ENCODE measurements at regions not wholly inside any gene's neighbourhood (a gene's known extent, or its start where the extent isn't known, plus 50 kb on each side); places are given as distances from the start of the nearest gene placed in this dataset.
"Not testable (repeated sequence)": the region's sequence is repeated elsewhere in the genome, so short reads cannot be mapped to it uniquely, and the experiment has no call there.

DNA sequence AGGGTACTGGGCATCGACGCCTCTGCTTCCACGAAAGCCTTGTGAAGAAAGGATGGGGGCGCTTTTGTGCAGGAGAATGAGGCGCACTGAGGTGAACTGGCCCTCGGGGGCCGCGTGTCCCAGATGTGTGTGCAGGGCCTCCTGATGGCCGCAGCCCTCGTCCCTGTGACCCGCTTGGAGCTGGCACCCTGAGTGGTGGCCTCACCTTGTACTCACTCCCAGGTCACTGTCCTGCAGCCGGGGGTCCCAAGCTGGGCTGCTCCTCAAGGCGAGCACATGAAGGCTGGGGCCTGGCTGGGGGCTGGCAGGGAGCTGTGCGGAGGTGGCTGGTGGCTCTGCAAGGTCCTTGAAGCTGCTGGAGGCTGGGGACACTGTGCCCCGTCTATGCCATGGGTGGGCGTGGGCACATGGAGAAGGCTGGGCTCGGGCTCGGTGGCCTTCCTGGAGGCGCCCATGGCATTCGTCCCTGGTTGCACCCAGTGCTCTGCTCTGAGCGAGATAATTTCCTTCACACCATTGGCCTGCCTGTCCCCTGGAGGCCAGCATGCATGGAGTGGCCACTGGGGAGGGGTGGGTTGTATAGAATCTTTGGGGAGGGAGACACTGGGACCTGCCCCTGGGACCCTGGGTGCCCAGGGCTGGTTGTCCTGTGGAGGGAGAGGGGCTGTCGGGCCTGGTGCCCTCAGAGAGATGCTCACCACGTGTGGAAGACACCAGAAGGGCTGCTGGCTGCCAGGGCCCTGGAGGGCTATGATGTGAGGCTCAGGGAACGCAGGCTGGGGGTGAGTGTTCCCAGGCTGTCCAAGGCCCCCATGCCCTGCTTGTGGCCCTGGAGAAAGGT lies 79.3 kb downstream of the TMEM121 start:
- peak in 2 of 3 donors; percentile 21 to 34 for DNase-seq
- no peak for ATAC-seq
- no peaks in the 10 kb centered on the region for H3K4me1 ChIP-seq (ENCODE audit: low read depth)
- intact Hi-C loops (cut with DNase I, micrococcal nuclease): no loop called here
- no peak overlapping the region for H3K4me3 ChIP-seq
- no peaks in the 10 kb centered on the region for H3K36me3 ChIP-seq (ENCODE audit: low read depth)
- TF ChIP-seq, protein P1, sequence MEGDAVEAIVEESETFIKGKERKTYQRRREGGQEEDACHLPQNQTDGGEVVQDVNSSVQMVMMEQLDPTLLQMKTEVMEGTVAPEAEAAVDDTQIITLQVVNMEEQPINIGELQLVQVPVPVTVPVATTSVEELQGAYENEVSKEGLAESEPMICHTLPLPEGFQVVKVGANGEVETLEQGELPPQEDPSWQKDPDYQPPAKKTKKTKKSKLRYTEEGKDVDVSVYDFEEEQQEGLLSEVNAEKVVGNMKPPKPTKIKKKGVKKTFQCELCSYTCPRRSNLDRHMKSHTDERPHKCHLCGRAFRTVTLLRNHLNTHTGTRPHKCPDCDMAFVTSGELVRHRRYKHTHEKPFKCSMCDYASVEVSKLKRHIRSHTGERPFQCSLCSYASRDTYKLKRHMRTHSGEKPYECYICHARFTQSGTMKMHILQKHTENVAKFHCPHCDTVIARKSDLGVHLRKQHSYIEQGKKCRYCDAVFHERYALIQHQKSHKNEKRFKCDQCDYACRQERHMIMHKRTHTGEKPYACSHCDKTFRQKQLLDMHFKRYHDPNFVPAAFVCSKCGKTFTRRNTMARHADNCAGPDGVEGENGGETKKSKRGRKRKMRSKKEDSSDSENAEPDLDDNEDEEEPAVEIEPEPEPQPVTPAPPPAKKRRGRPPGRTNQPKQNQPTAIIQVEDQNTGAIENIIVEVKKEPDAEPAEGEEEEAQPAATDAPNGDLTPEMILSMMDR (IDR thresholded peaks at IDR 0.05): no peak
- H3K9me3 ChIP-seq: no peaks in the 10 kb centered on the region

DNA sequence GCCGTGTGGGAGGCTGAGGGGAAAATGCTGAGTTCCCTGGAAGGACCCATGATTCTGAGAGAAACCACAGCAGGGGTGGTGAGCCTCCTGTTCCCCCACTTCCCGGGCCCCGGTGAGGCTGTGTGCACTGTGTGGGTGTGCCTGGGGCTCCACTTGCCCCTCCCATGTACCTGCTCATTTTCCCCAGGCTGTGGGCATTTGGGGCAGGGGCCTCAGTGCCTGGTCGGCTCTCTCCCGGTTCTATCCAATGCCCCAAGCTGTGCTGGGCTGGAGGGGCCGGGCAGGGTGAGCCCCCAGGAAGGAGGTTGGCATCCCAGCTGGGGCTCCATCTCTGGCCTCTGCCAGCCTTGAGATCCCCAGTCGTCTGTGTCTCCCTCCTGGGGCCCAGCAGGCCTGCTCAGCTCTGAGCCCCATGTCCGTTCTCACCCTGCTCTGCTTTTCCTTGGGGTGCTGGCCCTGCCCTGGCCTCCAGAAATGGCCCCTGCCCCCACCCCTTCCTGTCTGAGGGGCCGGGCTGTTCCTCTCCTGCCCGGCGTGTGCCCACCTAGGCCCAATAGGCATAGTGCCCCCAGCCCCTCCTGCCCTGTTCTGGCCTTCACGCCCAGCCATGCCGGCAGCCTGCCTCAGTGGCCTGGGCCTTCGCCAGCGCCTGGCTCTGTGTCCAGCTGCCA lies 80.1 kb downstream of the TMEM121 start:
- ATAC-seq; intact Hi-C loops (cut with DNase I, micrococcal nuclease): not testable (repeated sequence)

DNA sequence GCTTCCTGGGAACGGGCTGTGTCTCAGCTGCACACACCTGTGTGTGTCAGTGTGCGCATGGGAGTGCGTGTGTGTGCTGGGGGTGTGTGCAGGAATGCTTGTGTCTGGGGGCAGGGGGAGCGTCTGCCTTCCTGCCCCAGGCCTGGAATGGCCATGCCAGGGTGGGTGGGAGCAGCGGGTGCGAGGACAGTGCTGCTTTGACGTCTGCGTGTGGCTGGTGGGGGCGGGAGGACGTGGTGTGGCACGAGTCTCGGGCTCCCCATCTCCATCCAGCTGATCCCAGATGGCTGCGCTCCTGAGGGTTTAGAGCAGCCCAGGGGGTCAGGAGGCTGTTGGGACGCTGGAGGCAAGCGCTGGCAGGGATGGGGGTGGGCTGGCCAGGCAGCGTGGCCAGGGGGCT lies 80.6 kb downstream of the TMEM121 start:
- H3K36me3 ChIP-seq (ENCODE audit: low read depth); H3K4me3 ChIP-seq; H3K9me3 ChIP-seq; intact Hi-C loops (cut with DNase I, micrococcal nuclease); ATAC-seq; H3K4me1 ChIP-seq (ENCODE audit: low read depth): not testable (repeated sequence)
- peak in 1 of 3 donors; percentile 29 for DNase-seq

More for the DNA sequence above, 80.1 kb downstream of the TMEM121 start:
- peak in 1 of 3 donors; percentile 13 for DNase-seq
- not testable (repeated sequence) for H3K9me3 ChIP-seq; H3K4me3 ChIP-seq; H3K36me3 ChIP-seq (ENCODE audit: low read depth); H3K4me1 ChIP-seq (ENCODE audit: low read depth)

DNA sequence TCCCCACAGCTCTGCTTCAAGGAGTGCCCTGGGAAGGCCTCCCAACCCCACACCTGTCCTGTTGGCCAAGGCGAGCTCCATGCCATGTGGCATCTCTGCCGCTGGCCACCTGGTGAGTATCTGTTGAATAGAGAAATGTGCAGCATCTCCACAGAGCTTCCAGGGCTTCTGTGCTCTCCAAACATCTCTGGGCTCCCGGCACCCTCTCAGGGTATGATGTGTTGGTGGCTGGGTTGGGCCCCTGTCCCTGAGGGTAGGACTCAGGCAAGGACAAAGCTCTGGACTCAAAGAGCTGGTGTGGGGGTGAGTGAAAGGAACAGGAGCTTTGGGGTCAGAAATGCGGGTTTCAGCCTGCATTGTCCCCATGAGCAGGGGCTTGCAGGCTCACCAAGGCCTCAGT lies 88.6 kb downstream of the TMEM121 start:
- intact Hi-C loops (cut with DNase I, micrococcal nuclease): loop anchor here in 1 of 2 donors (5.0 kb wide), 1 partner anchor 147 kb away; no protein-coding TSS in a partner anchor
- H3K4me3 ChIP-seq; H3K4me1 ChIP-seq (ENCODE audit: low read depth); H3K9me3 ChIP-seq; DNase-seq; H3K36me3 ChIP-seq (ENCODE audit: low read depth); ATAC-seq: not testable (repeated sequence)

DNA sequence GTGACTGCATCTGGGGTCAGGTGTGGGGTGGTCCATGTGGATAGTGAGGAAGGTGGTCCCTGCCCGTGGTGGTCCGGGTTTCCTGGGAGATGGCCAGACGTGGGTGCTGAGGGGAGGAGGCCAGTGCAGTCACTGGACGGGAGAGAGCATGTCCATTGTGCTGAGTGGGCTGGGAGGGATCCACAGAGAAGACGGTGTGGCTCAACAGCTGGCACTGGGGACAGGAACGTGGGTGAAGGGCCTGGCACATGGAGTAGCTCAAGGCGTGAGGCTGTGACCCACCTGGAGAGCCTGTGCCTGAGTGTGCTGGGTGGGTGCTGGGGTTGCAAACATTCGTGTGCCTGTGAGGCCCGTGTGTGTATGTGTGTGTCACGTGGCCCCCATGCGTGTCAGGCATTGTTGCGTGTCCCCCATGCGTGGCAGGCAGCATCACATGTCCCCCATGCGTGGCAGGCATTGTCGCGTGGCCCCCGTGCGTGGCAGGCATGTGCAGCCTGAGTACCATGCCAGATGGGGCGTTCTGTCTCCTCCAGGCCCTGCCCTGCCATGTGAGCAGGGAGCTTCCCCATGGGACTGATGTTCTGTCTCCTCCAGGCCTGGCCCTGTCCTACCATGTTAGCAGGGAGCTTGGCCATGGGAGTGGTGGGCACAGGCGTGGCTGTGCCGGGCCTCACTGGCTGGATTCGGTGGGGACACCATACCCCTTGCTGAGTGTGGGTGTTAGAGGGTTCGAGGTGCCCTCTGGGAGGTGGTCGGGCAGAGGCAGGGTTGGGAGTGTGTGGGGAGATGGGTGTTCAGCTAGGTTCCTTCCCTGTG lies 89.8 kb downstream of the TMEM121 start:
- not testable (repeated sequence) for H3K4me3 ChIP-seq; H3K9me3 ChIP-seq; ATAC-seq; H3K4me1 ChIP-seq (ENCODE audit: low read depth); H3K36me3 ChIP-seq (ENCODE audit: low read depth)
- peak in 2 of 3 donors; percentile 22 to 24 for DNase-seq
- intact Hi-C loops (cut with DNase I, micrococcal nuclease): loop anchor here in 1 of 2 donors (5.0 kb wide), 1 partner anchor 146 kb away; no protein-coding TSS in a partner anchor

DNA sequence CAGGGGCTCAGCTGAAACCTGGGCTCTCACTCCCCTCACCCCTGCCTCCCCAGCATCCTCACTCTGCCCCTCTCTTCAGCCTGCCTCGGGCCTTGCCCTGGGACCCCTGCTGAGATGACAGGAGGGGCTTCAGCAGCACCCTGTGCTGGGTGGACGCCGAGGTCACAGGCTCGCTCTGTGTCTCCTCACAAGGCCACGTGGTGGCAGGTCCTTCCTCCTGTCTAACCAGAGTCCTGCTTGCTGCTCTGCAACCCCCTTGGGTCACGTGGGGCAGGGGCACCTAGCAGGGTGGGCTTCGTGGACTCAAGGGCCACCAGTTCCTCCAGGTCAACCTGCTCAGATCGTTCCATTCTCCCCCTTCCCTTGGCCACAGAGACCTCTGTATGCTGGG lies 90.4 kb downstream of the TMEM121 start:
- no peak for ATAC-seq

DNA sequence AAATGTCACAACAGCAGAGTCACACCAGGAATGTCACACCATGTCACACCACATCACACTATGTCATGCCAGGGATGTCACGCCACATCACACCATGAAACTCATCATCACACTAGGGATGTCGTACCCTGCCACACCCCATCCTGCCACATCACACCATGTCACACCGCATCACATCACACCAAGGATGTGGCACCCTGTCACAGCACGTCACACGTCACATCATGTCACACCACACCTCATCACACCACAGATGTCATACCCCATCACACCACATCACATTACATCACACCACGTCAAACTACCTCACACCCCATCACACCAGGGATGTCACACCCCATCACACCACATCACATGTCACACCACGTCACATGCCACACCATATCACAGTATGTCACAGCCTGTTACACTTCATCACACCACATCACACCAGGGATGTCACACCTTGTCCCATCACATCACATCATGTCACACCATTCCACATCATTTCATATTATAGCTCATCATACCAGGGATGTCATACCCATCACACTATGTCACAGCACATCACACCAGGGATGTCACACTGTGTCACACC lies 90.9 kb downstream of the TMEM121 start:
- Histone ChIP-seq H3K4me3 (no peak overlapping the region), H3K36me3 (ENCODE audit: low read depth) (no peaks in the 10 kb centered on the region), H3K9me3 (no peaks in the 10 kb centered on the region), H3K4me1 (ENCODE audit: low read depth) (no peaks in the 10 kb centered on the region)
- intact Hi-C loops (cut with DNase I, micrococcal nuclease): loop anchor here in 1 of 2 donors (5.0 kb wide), 1 partner anchor 145 kb away; no protein-coding TSS in a partner anchor
- DNase-seq: no peak
- TF ChIP-seq, protein P1 (IDR thresholded peaks at IDR 0.05): no peak
- ATAC-seq: no peak

More for the DNA sequence above, 90.4 kb downstream of the TMEM121 start:
- TF ChIP-seq, protein P1 (IDR thresholded peaks at IDR 0.05): no peak
- peak in 2 of 3 donors; percentile 26 to 39 for DNase-seq
- no peaks in the 10 kb centered on the region for H3K4me1 ChIP-seq (ENCODE audit: low read depth)
- no peaks in the 10 kb centered on the region for H3K36me3 ChIP-seq (ENCODE audit: low read depth)
- H3K9me3 ChIP-seq: no peaks in the 10 kb centered on the region
- H3K4me3 ChIP-seq: no peak overlapping the region
- intact Hi-C loops (cut with DNase I, micrococcal nuclease): loop anchor here in 1 of 2 donors (5.0 kb wide), 1 partner anchor 146 kb away; no protein-coding TSS in a partner anchor

DNA sequence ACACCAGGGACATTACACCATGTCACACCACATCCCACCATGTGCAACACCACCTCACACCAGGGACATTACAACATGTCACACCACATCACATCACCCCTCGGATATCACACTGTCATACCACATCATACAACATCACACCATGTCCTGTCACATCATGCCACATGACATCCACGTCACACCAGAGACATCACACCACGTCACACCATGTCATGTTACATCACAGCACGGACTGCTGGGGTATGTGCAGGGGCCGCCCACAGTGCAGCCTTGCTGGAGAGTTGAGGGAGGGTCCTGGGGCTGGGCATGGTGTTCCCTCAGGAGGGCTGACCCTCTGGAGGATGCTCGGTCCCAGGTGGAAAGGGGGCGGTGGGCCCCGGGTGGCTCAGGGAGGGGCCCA lies 91.4 kb downstream of the TMEM121 start:
- intact Hi-C loops (cut with DNase I, micrococcal nuclease): loop anchor here in 1 of 2 donors (5.0 kb wide), 1 partner anchor 144 kb away; no protein-coding TSS in a partner anchor
- not testable (repeated sequence) for ATAC-seq; H3K36me3 ChIP-seq (ENCODE audit: low read depth)

DNA sequence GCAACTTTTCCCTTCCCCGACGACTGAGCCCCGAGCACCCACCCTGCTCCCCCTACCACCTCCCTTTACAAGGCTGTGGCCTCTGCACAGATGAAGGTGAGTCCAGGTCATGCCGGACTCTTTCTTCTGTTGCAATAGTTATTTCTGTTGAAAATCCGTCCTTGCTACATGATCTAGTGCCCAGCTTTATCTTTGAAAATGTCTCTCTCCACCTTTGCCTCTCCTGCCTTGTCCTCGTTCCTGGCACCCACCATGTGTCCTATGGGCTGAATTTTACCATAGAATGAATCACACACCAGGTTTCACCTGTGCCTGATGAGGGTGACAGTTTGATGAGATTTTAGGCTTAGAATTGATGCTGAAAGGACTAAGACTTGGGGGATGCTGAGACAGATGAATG lies 92.9 kb downstream of the TMEM121 start:
- H3K36me3 ChIP-seq (ENCODE audit: low read depth); H3K4me1 ChIP-seq (ENCODE audit: low read depth); H3K4me3 ChIP-seq; H3K9me3 ChIP-seq; ATAC-seq; DNase-seq: not testable (repeated sequence)
- intact Hi-C loops (cut with DNase I, micrococcal nuclease): loop anchor here in 1 of 2 donors (5.0 kb wide), 1 partner anchor 143 kb away; no protein-coding TSS in a partner anchor

More for the DNA sequence above, 91.4 kb downstream of the TMEM121 start:
- not testable (repeated sequence) for H3K4me3 ChIP-seq; H3K4me1 ChIP-seq (ENCODE audit: low read depth); DNase-seq; H3K9me3 ChIP-seq

All from mucosa of descending colon (tissue), 3 donors.